OCI-LY3 (cell line): ENCODE measurements at regions not wholly inside any gene's neighbourhood (a gene's known extent, or its start where the extent isn't known, plus 50 kb on each side); places are given as distances from the start of the nearest gene placed in this dataset.

Experiments
- EZH2phosphoT487 ChIP-seq: fragments of 200-600 bp; shearing (Covaris generic); IDR thresholded peaks from 2 replicates; pipeline ENCODE4 v1.6.1; 2018; ENCODE audit warnings: antibody characterized with exemption, mixed run types, low read depth
- TF ChIP-seq, protein P1 (sequence below): fragments of 200-600, 300-600 bp; sonication (generic); IDR thresholded peaks from 2 replicates; pipeline ENCODE4 v1.5.1; 2014; ENCODE audit warnings: antibody characterized with exemption, low read length, low read depth

DNA sequence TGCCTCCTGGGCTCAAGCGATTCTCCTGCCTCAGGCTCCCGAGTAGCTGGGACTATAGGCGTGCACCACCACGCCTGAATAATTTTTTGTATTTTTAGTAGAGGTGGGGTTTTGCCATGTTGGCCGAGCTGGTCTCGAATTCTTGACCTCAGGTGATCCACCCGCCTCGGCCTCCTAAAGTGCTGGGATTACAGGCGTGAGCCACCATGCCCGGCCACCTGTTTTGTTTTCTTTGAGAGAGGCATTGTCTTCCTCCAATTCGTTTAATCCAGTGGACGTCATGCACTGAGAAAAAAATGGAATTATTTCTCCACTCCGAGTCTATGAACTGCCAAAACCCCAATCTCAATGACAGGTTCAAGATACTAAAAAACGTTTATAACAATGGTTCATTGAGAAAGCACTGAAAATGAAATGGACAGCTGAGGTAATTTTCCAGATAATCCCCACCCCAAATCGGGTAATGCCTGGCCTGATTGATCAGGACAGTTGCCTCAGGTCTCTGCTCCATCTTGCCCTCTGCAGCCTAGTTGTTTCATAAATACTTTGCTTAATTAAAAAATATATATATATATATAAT is 132.7 kb upstream of the PARP11 start:
- TF ChIP-seq, protein P1, sequence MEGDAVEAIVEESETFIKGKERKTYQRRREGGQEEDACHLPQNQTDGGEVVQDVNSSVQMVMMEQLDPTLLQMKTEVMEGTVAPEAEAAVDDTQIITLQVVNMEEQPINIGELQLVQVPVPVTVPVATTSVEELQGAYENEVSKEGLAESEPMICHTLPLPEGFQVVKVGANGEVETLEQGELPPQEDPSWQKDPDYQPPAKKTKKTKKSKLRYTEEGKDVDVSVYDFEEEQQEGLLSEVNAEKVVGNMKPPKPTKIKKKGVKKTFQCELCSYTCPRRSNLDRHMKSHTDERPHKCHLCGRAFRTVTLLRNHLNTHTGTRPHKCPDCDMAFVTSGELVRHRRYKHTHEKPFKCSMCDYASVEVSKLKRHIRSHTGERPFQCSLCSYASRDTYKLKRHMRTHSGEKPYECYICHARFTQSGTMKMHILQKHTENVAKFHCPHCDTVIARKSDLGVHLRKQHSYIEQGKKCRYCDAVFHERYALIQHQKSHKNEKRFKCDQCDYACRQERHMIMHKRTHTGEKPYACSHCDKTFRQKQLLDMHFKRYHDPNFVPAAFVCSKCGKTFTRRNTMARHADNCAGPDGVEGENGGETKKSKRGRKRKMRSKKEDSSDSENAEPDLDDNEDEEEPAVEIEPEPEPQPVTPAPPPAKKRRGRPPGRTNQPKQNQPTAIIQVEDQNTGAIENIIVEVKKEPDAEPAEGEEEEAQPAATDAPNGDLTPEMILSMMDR: no peak
- TF ChIP-seq EZH2phosphoT487: no peak
